ENCODE measurements at regions not wholly inside any gene's neighbourhood (a gene's known extent, or its start where the extent isn't known, plus 50 kb on each side); places are given as distances from the start of the nearest gene placed in this dataset.

GRCh38 chr1:57897581-57897980 lies 473.7 kb upstream of the DAB1 start:
- TF ChIP-seq CTCF (IDR thresholded peaks at IDR 0.05) = no peak
- no peak for TF ChIP-seq PBX3 (IDR thresholded peaks at IDR 0.05)
- no peak for TF ChIP-seq RFX5 (IDR thresholded peaks at IDR 0.05; ENCODE audit: low read length)

Measured in SK-N-SH (cell line).